HFFc6 (cell line): ENCODE measurements at regions not wholly inside any gene's neighbourhood (a gene's known extent, or its start where the extent isn't known, plus 50 kb on each side); places are given as distances from the start of the nearest gene placed in this dataset.
"Not testable (repeated sequence)": the region's sequence is repeated elsewhere in the genome, so short reads cannot be mapped to it uniquely, and the experiment has no call there.

Experiments used
- DNase-seq: peaks from one replicate; pipeline ENCODE4 v3.0.0-alpha.2; 2018
- H3K27ac Mint-ChIP-seq: 2 replicates; pipeline ENCODE4 v1.8.0; 2020; ENCODE audit warnings: mild to moderate bottlenecking, mixed read lengths
- H3K27me3 Mint-ChIP-seq: 2 replicates; pipeline ENCODE4 v1.8.0; 2021; ENCODE audit warnings: mild to moderate bottlenecking, moderate library complexity, mixed read lengths; ENCODE audit not compliant: insufficient read depth
- H3K36me3 Mint-ChIP-seq: 2 replicates; pipeline ENCODE4 v1.8.0; 2021; ENCODE audit warnings: low read depth, mixed read lengths
- H3K4me1 Mint-ChIP-seq: 2 replicates; pipeline ENCODE4 v1.8.0; 2020; ENCODE audit warnings: low read depth, mixed read lengths
- H3K4me3 Mint-ChIP-seq: 2 replicates; pipeline ENCODE4 v1.8.0; 2020; ENCODE audit warnings: mild to moderate bottlenecking, moderate library complexity, mixed read lengths
- H3K9me3 Mint-ChIP-seq: 2 replicates; pipeline ENCODE4 v1.8.0; 2020; ENCODE audit warnings: mild to moderate bottlenecking, mixed read lengths
- CTCF ChIP-seq: fragments of 200-600 bp; sonication (generic); IDR thresholded peaks from 2 replicates; pipeline ENCODE4 v1.5.0; 2021; ENCODE audit warnings: antibody characterized with exemption, mild to moderate bottlenecking

GRCh38 chr1:26626994-26627393 is 68.8 kb upstream of the ARID1A start:
- H3K27me3 Mint-ChIP-seq = no peaks in the 10 kb centered on the region; the same call in none of the 2 replicates
- no peaks in the 10 kb centered on the region for H3K4me1 Mint-ChIP-seq
- no peak for TF ChIP-seq CTCF
- H3K36me3 Mint-ChIP-seq = no peaks in the 10 kb centered on the region
- no peak overlapping the region for H3K4me3 Mint-ChIP-seq
- H3K27ac Mint-ChIP-seq = no peak overlapping the region
- peak; percentile 17 for DNase-seq
- no peaks in the 10 kb centered on the region for H3K9me3 Mint-ChIP-seq

DNA sequence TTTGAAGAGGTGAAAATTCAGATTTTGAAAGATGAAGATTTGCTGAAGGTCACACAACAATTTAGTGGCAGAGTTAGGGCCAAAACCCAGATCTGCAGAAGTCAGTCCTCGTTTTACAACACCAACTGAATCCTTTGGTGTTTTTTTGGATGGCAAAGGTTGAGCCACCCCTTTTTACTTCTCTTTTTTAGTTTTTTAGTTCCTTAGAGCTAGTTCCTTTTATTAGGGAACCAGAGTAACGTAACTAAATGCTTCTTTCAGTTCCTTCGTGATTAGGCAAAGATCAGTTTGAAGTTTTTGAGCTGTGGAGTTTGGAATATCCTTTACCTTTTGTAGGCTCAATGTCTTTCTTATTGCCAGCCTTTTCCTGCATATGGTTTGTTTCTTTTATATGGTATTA is 67.9 kb upstream of the ARID1A start:
- Mint-ChIP-seq H3K27me3 (no peaks in the 10 kb centered on the region; the same call in none of the 2 replicates), H3K4me1 (no peaks in the 10 kb centered on the region), H3K36me3 (no peaks in the 10 kb centered on the region), H3K9me3 (no peaks in the 10 kb centered on the region), H3K4me3 (no peak overlapping the region), H3K27ac (no peak overlapping the region)
- TF ChIP-seq CTCF = no peak
- DNase-seq = no peak

- DNase-seq = no peak
- H3K4me1 Mint-ChIP-seq = no peaks in the 10 kb centered on the region
- TF ChIP-seq CTCF = no peak
- no peak overlapping the region for H3K27ac Mint-ChIP-seq
- no peaks in the 10 kb centered on the region for H3K9me3 Mint-ChIP-seq
- no peak overlapping the region for H3K4me3 Mint-ChIP-seq
- no peaks in the 10 kb centered on the region for H3K36me3 Mint-ChIP-seq
- no peaks in the 10 kb centered on the region; the same call in none of the 2 replicates for H3K27me3 Mint-ChIP-seq
Observed at GRCh38 chr1:26630634-26631033, 65.2 kb upstream of the ARID1A start.

GRCh38 chr1:26635800-26636199 is 60.0 kb upstream of the ARID1A start:
- not testable (repeated sequence) for H3K4me1 Mint-ChIP-seq, H3K36me3 Mint-ChIP-seq, H3K27me3 Mint-ChIP-seq, H3K27ac Mint-ChIP-seq, H3K4me3 Mint-ChIP-seq, DNase-seq, H3K9me3 Mint-ChIP-seq

- no peaks in the 10 kb centered on the region for H3K4me1 Mint-ChIP-seq
- H3K27me3 Mint-ChIP-seq = peaks cover 9% of the 10 kb centered on the region
- no peak overlapping the region for H3K4me3 Mint-ChIP-seq
- no peak overlapping the region for H3K27ac Mint-ChIP-seq
- no peak for TF ChIP-seq CTCF
- no peaks in the 10 kb centered on the region for H3K9me3 Mint-ChIP-seq
- no peaks in the 10 kb centered on the region for H3K36me3 Mint-ChIP-seq
- DNase-seq = no peak
Observed at GRCh38 chr1:26645734-26646133, 50.1 kb upstream of the ARID1A start.
